GM21381 (cell line): ENCODE measurements at regions not wholly inside any gene's neighbourhood (a gene's known extent, or its start where the extent isn't known, plus 50 kb on each side); places are given as distances from the start of the nearest gene placed in this dataset.

Experiments
- ATAC-seq: cut with Tn5 transposase; IDR thresholded peaks from one replicate; pipeline ENCODE4 v1.9.1; 2021; ENCODE audit warnings: mild to moderate bottlenecking, moderate library complexity; ENCODE audit not compliant: unreplicated experiment

- no peak for ATAC-seq
Observed at GRCh38 chr4:71237641-71238040, 101.2 kb upstream of the SLC4A4 start.

- no peak for ATAC-seq
Observed at GRCh38 chr4:71239365-71239764, 99.5 kb upstream of the SLC4A4 start.

- no peak for ATAC-seq
Observed at GRCh38 chr4:71240094-71240493, 98.7 kb upstream of the SLC4A4 start.

GRCh38 chr4:71241501-71242288 lies 97.1 kb upstream of the SLC4A4 start:
- ATAC-seq: no peak

GRCh38 chr4:71243091-71243833 lies 95.6 kb upstream of the SLC4A4 start:
- ATAC-seq: no peak

GRCh38 chr4:71247706-71248105 lies 91.1 kb upstream of the SLC4A4 start:
- ATAC-seq: no peak

GRCh38 chr4:71251261-71251660 lies 87.6 kb upstream of the SLC4A4 start:
- no peak for ATAC-seq

- no peak for ATAC-seq
Observed at GRCh38 chr4:71253545-71253944, 85.3 kb upstream of the SLC4A4 start.

- ATAC-seq: no peak
Observed at GRCh38 chr4:71254451-71255012, 84.3 kb upstream of the SLC4A4 start.

- no peak for ATAC-seq
Observed at GRCh38 chr4:71255976-71256375, 82.8 kb upstream of the SLC4A4 start.

- ATAC-seq: no peak
Observed at GRCh38 chr4:71257761-71258160, 81.1 kb upstream of the SLC4A4 start.

GRCh38 chr4:71258323-71258722 lies 80.5 kb upstream of the SLC4A4 start:
- ATAC-seq: no peak

- no peak for ATAC-seq
Observed at GRCh38 chr4:71259280-71259679, 79.5 kb upstream of the SLC4A4 start.

GRCh38 chr4:71259911-71260331 lies 78.9 kb upstream of the SLC4A4 start:
- no peak for ATAC-seq

- no peak for ATAC-seq
Observed at GRCh38 chr4:71260544-71260943, 78.3 kb upstream of the SLC4A4 start.

GRCh38 chr4:71261001-71261400 lies 77.8 kb upstream of the SLC4A4 start:
- no peak for ATAC-seq

GRCh38 chr4:71261633-71262121 lies 77.1 kb upstream of the SLC4A4 start:
- no peak for ATAC-seq

- no peak for ATAC-seq
Observed at GRCh38 chr4:71262161-71262560, 76.7 kb upstream of the SLC4A4 start.

GRCh38 chr4:71266090-71266794 lies 72.6 kb upstream of the SLC4A4 start:
- ATAC-seq: no peak

- no peak for ATAC-seq
Observed at GRCh38 chr4:71267244-71267643, 71.6 kb upstream of the SLC4A4 start.

- ATAC-seq: no peak
Observed at GRCh38 chr4:71268166-71268565, 70.7 kb upstream of the SLC4A4 start.
